ENCODE measurements at regions not wholly inside any gene's neighbourhood (a gene's known extent, or its start where the extent isn't known, plus 50 kb on each side); places are given as distances from the start of the nearest gene placed in this dataset.

DNA sequence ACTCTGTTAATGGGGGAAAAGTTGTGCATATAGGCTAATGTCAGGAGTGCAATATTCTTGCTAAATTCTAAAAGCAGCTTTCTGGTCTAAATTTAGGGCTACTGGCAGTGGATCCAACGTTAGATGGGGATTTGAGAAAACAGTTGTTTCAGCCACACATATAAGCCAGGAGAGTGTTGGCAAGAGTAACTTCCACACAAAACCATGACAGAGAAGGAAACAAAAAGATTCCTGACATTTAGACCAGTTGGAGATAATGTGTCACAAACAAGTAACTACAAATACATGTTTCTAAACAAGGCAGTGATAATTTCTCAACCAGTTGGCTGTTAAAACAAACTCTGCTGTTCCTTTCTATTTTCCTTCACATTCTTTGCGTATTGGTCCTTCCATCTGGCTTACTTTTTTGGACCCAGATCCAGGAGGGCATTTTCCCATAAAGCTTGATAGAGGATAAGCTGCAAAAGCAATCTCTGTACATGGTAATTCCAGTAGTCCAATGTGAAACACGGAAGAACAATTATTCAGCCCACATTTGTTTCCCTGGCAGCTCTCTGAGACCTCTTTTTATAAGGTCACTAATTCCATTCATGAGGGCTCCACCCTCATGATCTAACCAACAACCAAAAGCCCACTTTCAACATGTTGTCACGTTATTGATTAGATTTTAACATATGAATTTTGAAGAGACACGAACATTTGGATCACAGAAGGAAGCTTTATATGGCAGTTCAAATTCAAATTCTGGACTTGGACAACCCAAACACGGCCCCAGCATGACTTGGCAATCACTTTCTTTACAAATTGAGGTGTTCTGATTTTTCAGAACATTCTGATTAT lies 1888.6 kb downstream of the MRPL39 start:
- Mint-ChIP-seq H3K4me1 (no peaks in the 10 kb centered on the region), H3K27me3 (peaks cover 8% of the 10 kb centered on the region), H3K4me3 (no peak overlapping the region), H3K27ac (no peak overlapping the region), H3K9me3 (no peaks in the 10 kb centered on the region), H3K36me3 (no peaks in the 10 kb centered on the region)
- POLR2A ChIA-PET = no interaction called here
- DNase-seq = no peak
- no peak for ATAC-seq (ENCODE audit: low read depth)

DNA sequence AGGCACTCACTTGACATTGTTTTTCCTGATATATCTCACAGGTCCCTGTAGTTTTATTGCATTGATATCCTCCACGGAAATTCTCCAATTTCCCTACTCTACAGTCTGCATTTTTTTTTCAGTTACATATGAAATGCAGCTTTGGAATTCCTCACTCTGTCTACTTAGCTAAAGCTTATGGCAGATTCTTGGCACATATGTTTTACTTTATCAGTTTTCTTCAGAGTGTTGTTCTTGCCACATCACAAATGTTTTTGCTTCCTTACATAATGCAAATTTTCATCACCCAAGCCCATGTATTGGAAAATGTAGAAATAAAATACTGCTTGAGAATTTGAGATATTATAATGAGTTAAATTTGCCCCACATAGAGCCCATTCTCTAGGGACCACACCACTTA lies 1895.1 kb downstream of the MRPL39 start:
- DNase-seq (no peak), ATAC-seq (ENCODE audit: low read depth) (no peak)
- Mint-ChIP-seq H3K27ac (no peak overlapping the region), H3K4me1 (no peaks in the 10 kb centered on the region), H3K9me3 (no peaks in the 10 kb centered on the region), H3K27me3 (peaks cover 5% of the 10 kb centered on the region), H3K36me3 (no peaks in the 10 kb centered on the region), H3K4me3 (no peak overlapping the region)
- POLR2A ChIA-PET = no interaction called here

DNA sequence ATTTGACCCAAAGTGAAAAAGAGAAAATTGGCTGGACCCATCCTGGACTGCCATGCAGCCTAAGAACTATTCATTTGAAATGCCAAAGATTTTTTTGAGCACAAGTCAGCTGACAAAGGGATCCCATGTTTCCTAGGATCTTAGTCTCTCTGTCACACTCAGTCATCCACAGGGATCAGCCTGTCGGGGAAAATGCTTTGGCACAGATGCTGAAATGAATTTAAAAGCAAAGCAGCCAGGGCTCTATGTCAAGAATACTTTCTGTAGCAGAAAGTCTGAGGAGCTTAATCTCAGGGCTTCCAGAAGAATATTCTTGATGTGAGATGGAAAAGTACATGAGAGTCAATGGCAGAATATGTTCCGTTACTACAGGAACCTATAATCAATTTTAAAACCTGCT lies 1900.8 kb downstream of the MRPL39 start:
- H3K4me3 Mint-ChIP-seq = no peak overlapping the region
- no peaks in the 10 kb centered on the region for H3K4me1 Mint-ChIP-seq
- H3K27me3 Mint-ChIP-seq = peaks cover 2% of the 10 kb centered on the region
- H3K27ac Mint-ChIP-seq = no peak overlapping the region
- no peak for ATAC-seq (ENCODE audit: low read depth)
- DNase-seq = no peak
- no peaks in the 10 kb centered on the region for H3K9me3 Mint-ChIP-seq
- no peaks in the 10 kb centered on the region for H3K36me3 Mint-ChIP-seq
- POLR2A ChIA-PET = no interaction called here

DNA sequence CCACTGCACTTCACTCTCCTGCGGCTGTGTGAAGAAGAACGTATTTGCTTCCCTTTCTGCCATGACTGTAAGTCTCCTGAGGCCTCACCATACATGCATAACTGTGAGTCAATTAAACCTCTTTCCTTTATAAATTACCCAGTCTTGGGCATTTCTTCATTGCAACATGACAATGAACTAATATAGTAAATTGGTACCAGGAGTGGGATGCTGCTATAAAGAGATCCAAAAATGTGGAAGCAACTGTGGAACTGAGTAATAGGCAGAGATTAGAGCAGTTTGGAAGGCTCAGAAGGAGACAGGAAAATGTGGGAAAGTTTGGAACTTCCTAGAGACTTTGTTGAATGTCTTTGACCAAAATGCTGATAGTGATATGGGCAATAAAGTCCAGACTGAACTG lies 1907.9 kb downstream of the MRPL39 start:
- H3K36me3 Mint-ChIP-seq = no peaks in the 10 kb centered on the region
- POLR2A ChIA-PET = no interaction called here
- no peaks in the 10 kb centered on the region for H3K27me3 Mint-ChIP-seq
- H3K4me3 Mint-ChIP-seq = no peak overlapping the region
- H3K27ac Mint-ChIP-seq = no peak overlapping the region
- DNase-seq (no peak), ATAC-seq (ENCODE audit: low read depth) (no peak)
- no peaks in the 10 kb centered on the region for H3K4me1 Mint-ChIP-seq
- H3K9me3 Mint-ChIP-seq = peaks cover 2% of the 10 kb centered on the region

- ATAC-seq (ENCODE audit: low read depth) (no peak), DNase-seq (no peak)
- no peaks in the 10 kb centered on the region for H3K27me3 Mint-ChIP-seq
- H3K4me3 Mint-ChIP-seq = no peak overlapping the region
- no peak overlapping the region for H3K27ac Mint-ChIP-seq
- H3K9me3 Mint-ChIP-seq = peaks cover 2% of the 10 kb centered on the region
- H3K36me3 Mint-ChIP-seq = no peaks in the 10 kb centered on the region
- no peaks in the 10 kb centered on the region for H3K4me1 Mint-ChIP-seq
- POLR2A ChIA-PET = no interaction called here
Observed at GRCh38 chr21:23698619-23699018, 1908.7 kb downstream of the MRPL39 start.

- H3K27ac Mint-ChIP-seq = no peak overlapping the region
- DNase-seq (no peak), ATAC-seq (ENCODE audit: low read depth) (no peak)
- peaks cover 1% of the 10 kb centered on the region for H3K9me3 Mint-ChIP-seq
- no peak overlapping the region for H3K4me3 Mint-ChIP-seq
- H3K27me3 Mint-ChIP-seq = no peaks in the 10 kb centered on the region
- H3K36me3 Mint-ChIP-seq = no peaks in the 10 kb centered on the region
- H3K4me1 Mint-ChIP-seq = no peaks in the 10 kb centered on the region
- POLR2A ChIA-PET = no interaction called here
Observed at GRCh38 chr21:23695443-23695842, 1911.8 kb downstream of the MRPL39 start.

DNA sequence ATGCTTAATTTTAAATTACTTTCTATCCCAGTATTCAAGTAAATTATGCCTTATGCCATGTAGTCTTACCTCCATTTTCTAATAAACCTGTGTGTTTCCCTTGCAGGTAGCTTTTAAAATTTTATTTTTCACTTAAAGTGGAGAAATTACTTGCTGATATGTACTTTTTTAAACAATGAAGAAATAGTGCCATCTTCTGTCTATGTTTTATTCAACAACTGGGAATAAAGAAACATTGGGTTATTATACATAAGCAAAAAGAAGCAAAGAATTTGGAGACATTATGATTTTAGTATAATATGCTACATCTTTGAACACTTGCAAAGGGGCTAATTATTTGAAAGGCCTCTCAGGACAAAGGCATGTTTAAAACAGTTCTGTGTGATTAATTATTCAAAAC lies 1912.9 kb downstream of the MRPL39 start:
- POLR2A ChIA-PET = no interaction called here
- no peaks in the 10 kb centered on the region for H3K9me3 Mint-ChIP-seq
- no peak for DNase-seq
- H3K36me3 Mint-ChIP-seq = no peaks in the 10 kb centered on the region
- no peak overlapping the region for H3K27ac Mint-ChIP-seq
- peaks cover 4% of the 10 kb centered on the region for H3K27me3 Mint-ChIP-seq
- H3K4me1 Mint-ChIP-seq = no peaks in the 10 kb centered on the region
- ATAC-seq (ENCODE audit: low read depth) = no peak
- H3K4me3 Mint-ChIP-seq = no peak overlapping the region

- H3K9me3 Mint-ChIP-seq = no peaks in the 10 kb centered on the region
- POLR2A ChIA-PET = no interaction called here
- DNase-seq (no peak), ATAC-seq (ENCODE audit: low read depth) (no peak)
- no peak overlapping the region for H3K27ac Mint-ChIP-seq
- H3K36me3 Mint-ChIP-seq = no peaks in the 10 kb centered on the region
- H3K4me1 Mint-ChIP-seq = no peaks in the 10 kb centered on the region
- H3K27me3 Mint-ChIP-seq = peaks cover 4% of the 10 kb centered on the region
- no peak overlapping the region for H3K4me3 Mint-ChIP-seq
Observed at GRCh38 chr21:23690316-23690715, 1917.0 kb downstream of the MRPL39 start.

DNA sequence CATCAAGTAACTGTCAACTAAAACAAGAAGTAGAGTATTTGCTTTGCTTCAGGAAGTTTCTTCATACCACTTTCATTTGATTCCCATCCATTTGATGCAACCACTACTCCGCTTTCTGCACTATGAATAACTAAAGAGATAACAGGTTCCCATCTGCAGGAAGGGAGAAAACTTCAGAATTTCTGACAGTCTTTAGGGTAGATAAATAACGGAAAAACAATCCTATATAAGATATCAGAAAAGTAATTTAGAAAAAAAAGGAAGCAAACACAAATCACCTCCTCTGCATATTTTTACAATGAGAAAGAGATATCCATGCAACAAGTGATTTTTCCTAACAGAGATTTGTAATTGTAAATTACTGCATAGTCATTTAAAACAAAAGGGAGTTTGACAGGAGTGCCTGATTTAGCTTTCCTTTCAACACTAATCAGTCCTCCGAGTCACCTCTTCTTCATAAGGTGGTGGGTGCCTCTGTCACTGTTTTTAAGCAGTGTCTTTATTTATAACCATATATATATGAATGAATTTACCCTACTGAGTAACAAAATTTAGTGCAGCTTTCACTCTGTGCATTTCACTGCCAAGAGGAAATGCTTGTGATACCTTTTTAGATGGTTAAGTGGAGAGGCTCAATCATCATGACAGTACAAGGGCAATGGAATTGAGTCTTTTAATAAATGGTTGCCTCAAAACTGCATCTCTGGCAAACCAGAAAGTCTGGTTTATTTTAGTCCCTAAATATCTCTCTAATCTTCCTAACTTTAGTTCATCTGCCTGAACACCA lies 1920.4 kb downstream of the MRPL39 start:
- Mint-ChIP-seq H3K36me3 (no peaks in the 10 kb centered on the region), H3K27me3 (peaks cover 4% of the 10 kb centered on the region), H3K4me3 (no peak overlapping the region), H3K27ac (no peak overlapping the region), H3K4me1 (no peaks in the 10 kb centered on the region), H3K9me3 (no peaks in the 10 kb centered on the region)
- ATAC-seq (ENCODE audit: low read depth) (no peak), DNase-seq (no peak)
- POLR2A ChIA-PET = no interaction called here

- peaks cover under 1% of the 10 kb centered on the region for H3K27me3 Mint-ChIP-seq
- H3K4me3 Mint-ChIP-seq = no peak overlapping the region
- DNase-seq (no peak), ATAC-seq (ENCODE audit: low read depth) (no peak)
- H3K27ac Mint-ChIP-seq = no peak overlapping the region
- H3K36me3 Mint-ChIP-seq = no peaks in the 10 kb centered on the region
- H3K4me1 Mint-ChIP-seq = no peaks in the 10 kb centered on the region
- POLR2A ChIA-PET = no interaction called here
- H3K9me3 Mint-ChIP-seq = no peaks in the 10 kb centered on the region
Observed at GRCh38 chr21:23684431-23684830, 1922.8 kb downstream of the MRPL39 start.

DNA sequence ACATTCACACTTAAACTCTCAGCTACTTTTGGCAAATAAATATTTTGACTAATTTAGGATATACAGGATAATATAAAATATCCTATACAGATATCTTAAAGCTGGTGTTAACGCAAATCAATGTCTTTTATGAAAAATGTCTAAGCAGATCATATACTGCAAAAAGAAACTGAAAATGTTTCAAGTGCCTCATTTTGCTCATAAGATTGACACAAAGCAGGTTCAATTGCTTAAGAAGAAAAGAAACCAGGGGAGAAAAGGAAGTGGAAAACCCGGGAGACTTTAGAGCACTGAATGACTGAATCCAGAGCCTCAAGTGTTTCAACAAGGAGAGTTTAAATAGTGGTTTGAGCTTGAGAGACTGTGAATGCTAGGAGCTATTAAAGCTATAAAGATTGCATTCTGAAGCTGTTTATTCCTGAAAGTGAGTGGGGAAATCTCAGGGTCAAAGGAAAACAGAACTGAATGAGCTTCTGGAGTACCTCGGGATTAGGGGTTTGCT lies 1943.0 kb downstream of the MRPL39 start:
- no peak overlapping the region for H3K27ac Mint-ChIP-seq
- H3K27me3 Mint-ChIP-seq = no peaks in the 10 kb centered on the region
- DNase-seq (no peak), ATAC-seq (ENCODE audit: low read depth) (no peak)
- H3K4me1 Mint-ChIP-seq = no peaks in the 10 kb centered on the region
- H3K36me3 Mint-ChIP-seq = no peaks in the 10 kb centered on the region
- no peaks in the 10 kb centered on the region for H3K9me3 Mint-ChIP-seq
- H3K4me3 Mint-ChIP-seq = no peak overlapping the region
- POLR2A ChIA-PET = no interaction called here

DNA sequence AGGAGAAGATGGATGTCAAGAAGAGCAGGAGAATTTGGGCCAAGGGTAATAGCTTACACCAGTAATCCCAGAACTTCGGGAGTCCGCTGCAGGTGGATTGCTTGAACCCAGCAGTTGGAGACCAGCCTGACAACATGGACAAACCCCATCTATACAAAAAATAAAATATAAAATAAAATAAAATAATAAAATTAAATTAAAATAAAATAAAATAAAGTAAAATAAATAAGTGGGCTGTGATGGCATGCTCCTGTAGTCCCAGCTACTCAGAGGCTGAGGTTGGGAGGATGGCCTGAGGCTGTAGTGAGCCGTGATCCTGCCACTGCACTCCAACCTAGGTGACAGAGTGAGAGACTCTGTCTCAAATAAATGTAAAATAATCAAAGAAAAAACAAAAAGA lies 1946.7 kb downstream of the MRPL39 start:
- no peak overlapping the region for H3K27ac Mint-ChIP-seq
- no peaks in the 10 kb centered on the region for H3K4me1 Mint-ChIP-seq
- H3K36me3 Mint-ChIP-seq = no peaks in the 10 kb centered on the region
- H3K27me3 Mint-ChIP-seq = no peaks in the 10 kb centered on the region
- H3K9me3 Mint-ChIP-seq = no peaks in the 10 kb centered on the region
- no peak overlapping the region for H3K4me3 Mint-ChIP-seq
- ATAC-seq (ENCODE audit: low read depth) (no peak), DNase-seq (no peak)
- POLR2A ChIA-PET = no interaction called here

DNA sequence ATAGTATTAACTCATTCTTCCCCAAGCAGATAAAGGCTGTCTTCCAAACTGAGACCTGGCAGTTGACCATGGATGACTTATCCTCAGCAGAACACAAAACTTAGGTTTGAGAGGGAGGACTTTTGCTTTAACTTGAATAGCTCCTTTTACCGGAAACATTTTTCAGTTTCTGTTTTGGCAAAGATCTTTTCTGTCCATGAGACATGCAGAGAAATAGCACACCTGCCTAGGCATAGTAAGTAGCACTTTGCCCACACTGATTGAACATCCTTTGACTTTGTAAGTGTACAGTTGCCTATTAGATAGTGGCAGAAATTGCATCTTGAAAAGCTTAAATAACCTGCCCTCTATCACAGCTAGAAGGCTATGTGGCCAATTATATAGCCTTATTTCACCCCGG lies 1962.5 kb downstream of the MRPL39 start:
- Mint-ChIP-seq H3K4me1 (no peaks in the 10 kb centered on the region), H3K4me3 (no peak overlapping the region), H3K27me3 (peaks cover 4% of the 10 kb centered on the region), H3K36me3 (no peaks in the 10 kb centered on the region), H3K27ac (no peak overlapping the region), H3K9me3 (no peaks in the 10 kb centered on the region)
- POLR2A ChIA-PET = no interaction called here
- DNase-seq (no peak), ATAC-seq (ENCODE audit: low read depth) (no peak)

- Mint-ChIP-seq H3K9me3 (no peaks in the 10 kb centered on the region), H3K4me3 (no peak overlapping the region), H3K36me3 (no peaks in the 10 kb centered on the region), H3K27ac (no peak overlapping the region), H3K4me1 (no peaks in the 10 kb centered on the region), H3K27me3 (no peaks in the 10 kb centered on the region)
- ATAC-seq (ENCODE audit: low read depth) (no peak), DNase-seq (no peak)
- POLR2A ChIA-PET = no interaction called here
Observed at GRCh38 chr21:23639721-23640120, 1967.6 kb downstream of the MRPL39 start.

All from activated naive CD8-positive, alpha-beta T cell treated with anti-CD3 and anti-CD28 coated beads, Interleukin-2, amount 10 ng/mL, durations not matched to agents 7 days and 5 days (primary cell).